ENCODE measurements at regions not wholly inside any gene's neighbourhood (a gene's known extent, or its start where the extent isn't known, plus 50 kb on each side); places are given as distances from the start of the nearest gene placed in this dataset.
"Not testable (repeated sequence)": the region's sequence is repeated elsewhere in the genome, so short reads cannot be mapped to it uniquely, and the experiment has no call there.

DNA sequence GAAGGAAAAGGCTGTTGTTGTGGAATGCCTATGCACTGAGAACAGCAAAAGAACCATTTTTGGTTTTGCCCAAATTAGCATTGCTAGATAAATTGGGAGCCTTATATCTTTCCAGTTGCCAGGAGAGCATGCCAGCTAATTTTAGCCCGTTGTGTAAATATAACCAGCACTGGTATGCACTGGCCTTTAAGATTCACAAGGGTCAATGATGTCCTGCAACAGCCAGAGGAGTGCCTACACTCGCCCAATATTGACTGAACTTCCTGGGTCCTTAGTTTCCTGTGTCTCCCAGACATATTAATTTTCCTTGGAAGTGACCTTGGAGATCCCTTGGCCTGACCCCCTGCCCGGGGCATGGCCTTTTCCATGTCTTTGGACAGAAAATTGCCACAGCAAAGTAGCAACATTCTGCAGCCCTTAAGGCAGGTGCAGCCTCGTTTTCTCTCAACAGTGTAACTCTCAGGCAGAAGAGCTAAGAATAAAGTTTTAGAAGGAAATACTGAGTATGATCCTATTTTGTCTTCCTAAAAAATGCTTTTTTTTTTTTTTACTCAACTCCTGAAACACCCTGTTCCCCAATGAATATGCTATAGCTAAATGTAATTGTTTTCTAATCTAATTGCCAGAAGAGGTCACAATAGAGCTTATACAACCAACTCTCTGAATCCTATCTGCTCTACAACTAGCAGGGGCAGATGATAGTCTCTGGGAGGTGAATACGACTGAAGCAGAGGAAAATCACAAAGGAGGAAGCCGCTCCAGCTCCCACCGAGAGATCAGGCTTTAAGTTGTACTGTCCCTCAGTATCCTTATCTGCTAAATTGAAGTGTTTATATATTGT, 131.9 kb upstream of the PCGF5 start:
- H3K4me3 ChIP-seq (ENCODE audit: low read depth, low read length): no peak overlapping the region
- DNase-seq (ENCODE audit: low read depth): no peak
- in situ Hi-C loops (cut with HindIII; ENCODE audit: low sequenced_read_pairs): no loop called here
- TF ChIP-seq CTCF (IDR thresholded peaks at IDR 0.05; ENCODE audit: low read depth, low read length, missing control alignments): no peak

- in situ Hi-C loops (cut with HindIII; ENCODE audit: low sequenced_read_pairs): no loop called here
- TF ChIP-seq CTCF (IDR thresholded peaks at IDR 0.05; ENCODE audit: low read depth, low read length, missing control alignments): peak; percentile 32
- H3K4me3 ChIP-seq (ENCODE audit: low read depth, low read length): no peak overlapping the region
- peak; percentile 5 for DNase-seq (ENCODE audit: low read depth)
Measured at GRCh38 chr10:91090761-91091529, 129.5 kb upstream of the PCGF5 start.

GRCh38 chr10:91091780-91092179, 128.7 kb upstream of the PCGF5 start:
- in situ Hi-C loops (cut with HindIII; ENCODE audit: low sequenced_read_pairs): no loop called here
- H3K4me3 ChIP-seq (ENCODE audit: low read depth, low read length): no peak overlapping the region
- no peak for TF ChIP-seq CTCF (IDR thresholded peaks at IDR 0.05; ENCODE audit: low read depth, low read length, missing control alignments)
- no peak for DNase-seq (ENCODE audit: low read depth)

GRCh38 chr10:91096274-91096673, 124.2 kb upstream of the PCGF5 start:
- no peak for TF ChIP-seq CTCF (IDR thresholded peaks at IDR 0.05; ENCODE audit: low read depth, low read length, missing control alignments)
- no peak overlapping the region for H3K4me3 ChIP-seq (ENCODE audit: low read depth, low read length)
- DNase-seq (ENCODE audit: low read depth): no peak
- in situ Hi-C loops (cut with HindIII; ENCODE audit: low sequenced_read_pairs): no loop called here

DNA sequence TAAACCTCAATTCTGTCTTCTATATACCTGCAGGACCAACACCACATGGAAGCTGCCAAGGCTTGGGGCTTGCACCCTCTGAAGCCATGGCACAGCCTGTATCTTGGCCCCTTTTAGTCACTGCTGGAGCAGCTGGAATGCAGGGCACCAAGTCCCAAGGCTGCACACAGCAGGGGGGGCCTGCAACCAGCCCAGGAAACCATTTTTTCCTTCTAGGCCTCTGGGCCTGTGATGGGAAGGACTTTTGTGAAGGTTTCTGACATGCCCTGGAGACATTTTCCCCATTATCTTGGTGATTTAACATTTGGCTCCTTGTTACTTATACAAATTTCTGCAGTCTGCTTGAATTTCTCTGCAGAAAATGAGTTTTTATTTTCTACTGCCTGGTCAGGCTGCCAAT, 123.2 kb upstream of the PCGF5 start:
- DNase-seq (ENCODE audit: low read depth): no peak
- no peak overlapping the region for H3K4me3 ChIP-seq (ENCODE audit: low read depth, low read length)
- no peak for TF ChIP-seq CTCF (IDR thresholded peaks at IDR 0.05; ENCODE audit: low read depth, low read length, missing control alignments)
- in situ Hi-C loops (cut with HindIII; ENCODE audit: low sequenced_read_pairs): no loop called here

GRCh38 chr10:91098021-91098420, 122.4 kb upstream of the PCGF5 start:
- H3K4me3 ChIP-seq (ENCODE audit: low read depth, low read length); DNase-seq (ENCODE audit: low read depth); in situ Hi-C loops (cut with HindIII; ENCODE audit: low sequenced_read_pairs): not testable (repeated sequence)

Data from astrocyte of the cerebellum (primary cell).